Posterior cingulate gyrus (tissue), 11 donors: ENCODE measurements at regions not wholly inside any gene's neighbourhood (a gene's known extent, or its start where the extent isn't known, plus 50 kb on each side); places are given as distances from the start of the nearest gene placed in this dataset.

Source experiments
- DNase-seq, 10 donors: peaks; one replicate each; pipeline versions ENCODE4 v3.0.0 to v3.0.0-alpha.2; 2020 to 2021; ENCODE audit warnings: mixed read lengths in 3 of 10
- intact Hi-C: fragments of 100-400 bp; cut with DNase I; formaldehyde crosslinking; loops from one replicate; pipeline ENCODE4 v1.15.1; 2023

- DNase-seq, result no peak
- intact Hi-C loops, result no loop called here
Observed at GRCh38 chr13:87868731-87869130, 197.6 kb downstream of the SLITRK5 start.

GRCh38 chr13:87872813-87873212 is 201.6 kb downstream of the SLITRK5 start:
- intact Hi-C loops, result no loop called here
- DNase-seq, result no peak

GRCh38 chr13:87877477-87877876 is 206.3 kb downstream of the SLITRK5 start:
- intact Hi-C loops, result no loop called here
- no peak for DNase-seq

- no peak for DNase-seq
Observed at GRCh38 chr13:87878706-87879105, 207.5 kb downstream of the SLITRK5 start.

GRCh38 chr13:87884884-87885283 is 213.7 kb downstream of the SLITRK5 start:
- peak in 2 of 10 donors; percentile 11 to 14 for DNase-seq
- intact Hi-C loops, result no loop called here

More at GRCh38 chr13:87878706-87879105, 207.5 kb downstream of the SLITRK5 start:
- intact Hi-C loops, result no loop called here

DNA sequence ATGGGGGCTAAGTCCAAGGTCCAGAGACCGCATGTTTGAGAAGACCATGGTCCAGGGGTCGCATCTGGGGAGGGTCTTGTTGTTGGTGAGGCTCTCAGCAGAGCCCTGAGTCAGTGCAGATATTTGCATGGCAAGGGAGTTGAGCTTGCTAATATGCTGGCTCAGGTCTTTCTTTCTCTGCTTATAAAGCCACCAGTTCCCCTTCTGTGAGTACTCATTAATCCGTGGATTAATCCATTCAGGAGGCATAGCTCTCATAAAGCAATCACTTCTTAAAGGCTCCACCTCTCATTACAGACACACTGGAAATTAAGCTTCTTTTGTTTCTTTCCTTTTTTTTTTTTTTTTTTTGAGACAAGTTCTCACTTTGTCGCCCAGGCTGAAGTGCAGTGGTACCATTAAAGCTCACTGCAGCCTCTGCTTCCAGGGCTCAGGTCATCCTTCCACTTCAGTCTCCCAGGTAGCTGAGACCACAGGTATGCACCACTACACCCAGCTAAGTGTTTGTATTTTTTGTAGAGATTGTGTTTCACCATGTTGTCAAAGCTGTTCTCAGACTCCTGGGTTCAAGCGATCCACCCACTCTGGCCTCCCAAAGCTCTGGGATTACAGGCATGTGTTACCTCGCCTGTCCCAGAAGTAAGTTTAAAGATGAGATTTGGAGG is 216.4 kb downstream of the SLITRK5 start:
- intact Hi-C loops, result no loop called here
- peak in 1 of 10 donors; percentile 32 for DNase-seq

DNA sequence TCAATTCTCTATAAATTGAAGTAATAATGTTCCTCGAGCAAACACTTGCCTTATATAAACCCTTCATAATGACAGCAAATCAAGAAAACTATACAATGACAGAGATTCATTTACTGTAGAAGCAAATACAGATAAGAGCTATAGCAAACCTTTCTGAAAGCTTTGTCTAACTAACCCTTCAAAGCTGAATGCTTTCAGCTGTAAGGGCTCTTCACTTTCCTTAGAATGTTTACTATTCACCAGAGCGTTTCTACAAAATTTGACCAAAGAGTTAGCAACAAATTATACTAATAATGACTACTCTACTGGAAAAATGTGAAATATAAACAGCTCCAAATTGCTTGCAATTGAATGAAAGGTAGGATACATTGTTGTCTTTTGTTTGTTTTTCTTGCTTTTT is 218.1 kb downstream of the SLITRK5 start:
- no peak for DNase-seq
- intact Hi-C loops, result no loop called here

- intact Hi-C loops, result no loop called here
Observed at GRCh38 chr13:87893186-87893585, 222.0 kb downstream of the SLITRK5 start.

DNA sequence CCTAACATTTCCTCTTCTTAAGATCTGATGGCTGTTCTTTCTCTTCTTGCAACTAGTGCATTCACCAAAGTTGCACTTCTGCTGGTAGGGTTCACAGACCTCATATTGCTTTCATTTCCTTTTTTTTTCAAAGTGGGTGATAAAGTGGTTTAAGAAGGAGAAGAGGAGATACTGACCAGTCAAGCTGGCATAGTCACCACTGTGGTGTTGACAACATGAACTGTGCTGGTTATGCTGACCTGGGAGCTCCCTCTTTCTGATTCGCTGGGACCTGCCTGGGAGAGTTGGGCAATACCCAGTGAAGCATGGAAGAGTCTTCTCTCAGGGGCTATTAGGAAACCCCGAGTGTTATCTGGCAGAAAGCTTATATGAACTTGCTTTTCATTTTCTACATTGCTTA is 222.9 kb downstream of the SLITRK5 start:
- DNase-seq, result no peak
- intact Hi-C loops, result no loop called here

More at GRCh38 chr13:87893186-87893585, 222.0 kb downstream of the SLITRK5 start:
- DNase-seq, result no peak

GRCh38 chr13:87903553-87903952 is 232.4 kb downstream of the SLITRK5 start:
- DNase-seq, result no peak
- intact Hi-C loops, result no loop called here

DNA sequence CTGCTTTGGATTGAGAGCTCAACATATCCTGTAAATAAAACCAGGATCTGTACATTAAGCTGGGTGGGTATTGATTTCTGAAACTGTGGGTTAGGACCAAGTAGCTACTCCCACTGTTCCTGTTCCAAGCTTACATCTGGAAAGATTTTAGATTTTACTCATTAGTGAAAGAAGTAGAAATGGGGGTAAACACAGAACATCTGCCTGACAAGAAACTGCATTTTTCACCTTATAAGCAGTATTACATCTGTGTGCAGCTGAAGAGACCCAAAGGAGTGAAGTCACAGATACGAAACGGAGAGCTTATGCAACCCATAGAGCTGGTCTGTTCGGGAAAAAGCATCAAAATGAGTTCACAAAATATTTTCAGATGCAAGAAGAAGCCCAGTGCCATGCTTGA is 235.2 kb downstream of the SLITRK5 start:
- intact Hi-C loops, result no loop called here
- DNase-seq, result no peak

DNA sequence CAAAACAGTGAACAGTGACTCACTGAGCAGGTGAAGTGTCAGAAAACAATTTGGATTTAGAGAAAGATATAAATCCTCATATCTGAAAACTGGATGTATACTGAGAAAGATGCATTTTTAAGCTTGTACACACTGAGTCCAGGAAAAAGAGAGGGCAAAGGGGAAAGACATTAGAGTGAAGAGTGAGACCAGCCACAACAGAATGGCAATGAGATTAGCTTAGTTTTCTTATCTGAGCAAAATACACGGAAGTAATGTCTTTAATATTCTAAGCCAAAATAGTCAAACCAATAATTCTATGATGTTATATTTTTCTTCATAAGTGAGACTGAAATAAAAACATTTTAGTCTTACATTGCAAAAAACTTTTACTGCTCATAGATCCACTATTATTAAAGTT is 236.0 kb downstream of the SLITRK5 start:
- DNase-seq, result no peak
- intact Hi-C loops, result no loop called here

DNA sequence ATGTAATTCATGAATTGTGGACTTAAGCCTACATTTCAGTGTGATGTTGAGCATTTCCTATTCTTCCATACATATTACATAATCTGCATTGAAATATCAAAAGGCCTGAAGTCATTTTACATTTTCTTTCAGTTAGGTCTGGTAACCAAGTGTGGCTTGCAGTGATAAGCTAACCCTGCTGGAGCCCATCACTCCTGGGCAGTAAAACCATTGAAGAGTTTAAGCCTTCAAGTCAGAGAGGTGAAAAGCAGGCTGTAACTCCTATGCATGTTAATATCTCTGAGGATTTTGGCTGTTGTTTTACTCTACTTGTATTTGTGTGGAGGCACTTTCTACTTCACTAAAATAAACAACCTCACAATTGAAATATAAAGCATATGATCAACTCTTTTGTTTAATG is 248.8 kb downstream of the SLITRK5 start:
- no peak for DNase-seq
- intact Hi-C loops, result no loop called here

DNA sequence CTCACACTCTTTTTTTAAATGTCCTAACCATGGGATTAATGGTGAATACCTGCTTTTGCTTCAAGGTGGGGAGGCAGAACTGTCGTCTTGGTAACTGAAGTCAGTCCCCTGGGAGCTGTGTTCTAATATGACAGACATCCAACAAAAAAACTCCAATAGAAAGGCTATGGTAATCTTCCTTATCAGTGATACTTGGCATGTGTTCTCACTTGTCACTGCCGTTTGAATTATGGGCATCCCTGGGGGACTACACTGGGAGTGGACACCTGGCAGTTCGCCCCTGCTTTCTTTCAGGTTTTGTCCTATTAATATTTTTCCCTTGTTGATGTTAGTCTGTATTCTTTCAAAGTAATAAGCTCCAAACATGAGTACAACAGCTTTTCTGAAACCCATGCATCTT is 252.6 kb downstream of the SLITRK5 start:
- intact Hi-C loops, result no loop called here
- no peak for DNase-seq

- intact Hi-C loops, result no loop called here
- DNase-seq, result no peak
Observed at GRCh38 chr13:87925006-87925405, 253.8 kb downstream of the SLITRK5 start.

DNA sequence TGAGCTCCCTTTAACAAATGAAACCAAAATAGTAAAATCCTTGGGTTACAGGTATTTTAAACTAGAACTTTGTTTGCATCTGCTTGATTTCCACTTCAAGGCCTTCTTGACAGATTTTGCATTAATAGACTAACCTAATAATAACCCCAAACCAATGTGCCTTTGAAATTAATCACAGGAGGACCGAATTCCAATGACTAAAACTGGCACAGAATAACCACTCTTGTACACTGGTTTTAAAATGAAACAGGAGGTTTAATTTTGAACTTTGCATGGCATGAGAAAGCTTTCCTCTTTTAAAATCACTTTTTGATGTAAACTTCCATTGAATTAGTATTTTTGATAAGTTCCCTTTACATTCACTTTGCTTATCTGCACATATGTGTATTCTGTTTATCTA is 269.6 kb downstream of the SLITRK5 start:
- no peak for DNase-seq
- intact Hi-C loops, result no loop called here

- no peak for DNase-seq
- intact Hi-C loops, result no loop called here
Observed at GRCh38 chr13:87941226-87941625, 270.1 kb downstream of the SLITRK5 start.

- intact Hi-C loops, result no loop called here
- DNase-seq, result no peak
Observed at GRCh38 chr13:87942205-87942604, 271.0 kb downstream of the SLITRK5 start.

DNA sequence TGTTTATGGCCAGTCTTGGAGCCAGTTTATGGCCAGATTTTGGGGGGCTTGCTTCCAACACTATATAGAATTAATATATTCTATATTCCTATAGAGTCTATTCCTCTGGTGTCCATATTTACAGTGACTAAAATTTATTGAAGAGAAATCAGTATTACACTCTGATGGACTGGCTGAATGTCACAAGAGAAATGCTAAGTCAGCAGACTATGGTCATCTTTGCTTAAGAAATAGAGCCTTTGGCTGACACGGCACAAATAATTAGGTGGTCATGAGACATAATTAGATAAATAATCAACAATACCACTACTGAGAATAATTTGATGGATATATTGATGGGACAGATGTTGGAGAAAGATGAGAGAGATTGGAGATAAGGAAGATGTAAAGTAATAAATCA is 272.9 kb downstream of the SLITRK5 start:
- DNase-seq, result no peak

DNA sequence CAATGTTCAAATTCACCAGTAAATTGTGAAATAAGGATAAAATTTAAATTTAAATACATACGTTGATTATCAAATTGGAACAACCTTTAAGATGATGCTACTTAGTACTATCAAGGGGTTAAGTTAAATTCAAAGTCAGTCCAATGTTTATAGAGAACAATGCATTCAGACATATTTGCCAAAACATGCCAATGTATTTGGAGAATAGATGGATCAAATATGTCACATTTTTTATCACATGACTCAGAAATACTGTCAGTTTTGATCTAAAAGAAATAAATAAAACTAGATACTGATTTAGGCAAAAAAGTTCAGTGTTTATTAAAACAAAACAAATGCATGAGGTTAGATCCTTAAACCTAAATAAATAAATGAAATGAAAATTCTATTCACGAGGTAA is 281.2 kb downstream of the SLITRK5 start:
- intact Hi-C loops, result no loop called here
- DNase-seq, result no peak

More for the DNA sequence above, 272.9 kb downstream of the SLITRK5 start:
- intact Hi-C loops, result no loop called here

- intact Hi-C loops, result no loop called here
- no peak for DNase-seq
Observed at GRCh38 chr13:87953381-87953780, 282.2 kb downstream of the SLITRK5 start.

- DNase-seq, result no peak
- intact Hi-C loops, result no loop called here
Observed at GRCh38 chr13:87954091-87954490, 282.9 kb downstream of the SLITRK5 start.

DNA sequence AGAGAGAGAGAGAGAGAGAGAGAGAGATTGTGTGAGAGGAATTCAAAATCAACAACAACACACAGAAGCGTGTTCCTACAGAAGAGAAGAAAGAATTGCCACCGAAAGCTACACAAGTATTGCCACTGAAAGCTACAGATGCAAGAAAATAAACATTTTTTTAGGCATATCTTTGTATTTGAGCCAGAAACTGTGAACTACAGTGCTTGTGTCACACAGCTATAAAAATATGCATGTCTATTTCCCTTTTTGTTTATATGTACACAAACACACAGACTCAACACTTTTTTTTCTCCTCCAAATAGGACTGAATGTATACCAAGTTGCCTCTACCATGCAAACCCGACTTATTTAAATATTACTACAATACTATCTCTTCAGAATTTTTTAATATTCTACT is 290.4 kb downstream of the SLITRK5 start:
- intact Hi-C loops, result no loop called here
- DNase-seq, result no peak
